Panc1 (cell line): ENCODE measurements at regions not wholly inside any gene's neighbourhood (a gene's known extent, or its start where the extent isn't known, plus 50 kb on each side); places are given as distances from the start of the nearest gene placed in this dataset.

ENCODE experiments used
- POLR2AphosphoS5 ChIP-seq: IDR thresholded peaks from 2 replicates; pipeline ENCODE4 v1.6.1; 2012; ENCODE audit warnings: mild to moderate bottlenecking, low read depth, low read length, moderate library complexity
- SIN3A ChIP-seq: IDR thresholded peaks from 2 replicates; pipeline ENCODE4 v1.6.1; 2012; ENCODE audit warnings: low read depth, mild to moderate bottlenecking, low read length, moderate library complexity, borderline replicate concordance; ENCODE audit not compliant: insufficient read depth
- TCF7L2 ChIP-seq: IDR thresholded peaks from 2 replicates; pipeline ENCODE4 v1.6.1; 2011; ENCODE audit warnings: mild to moderate bottlenecking, low read depth, low read length, inconsistent platforms
- TF ChIP-seq, protein P1 (sequence below), 2 experiments: IDR thresholded peaks; 2 replicates each; pipeline ENCODE4 v1.6.1; 2011 to 2012; ENCODE audit warnings: low read depth in 2 of 2, control low read depth in 1 of 2, low read length in 1 of 2, mild to moderate bottlenecking in 1 of 2, moderate library complexity in 1 of 2; ENCODE audit not compliant: insufficient read depth in 1 of 2
- TF ChIP-seq, protein P2 (sequence below): fragments of 450-650 bp; IDR thresholded peaks from 2 replicates; pipeline ENCODE4 v1.5.1; 2017; ENCODE audit warnings: mild to moderate bottlenecking

DNA sequence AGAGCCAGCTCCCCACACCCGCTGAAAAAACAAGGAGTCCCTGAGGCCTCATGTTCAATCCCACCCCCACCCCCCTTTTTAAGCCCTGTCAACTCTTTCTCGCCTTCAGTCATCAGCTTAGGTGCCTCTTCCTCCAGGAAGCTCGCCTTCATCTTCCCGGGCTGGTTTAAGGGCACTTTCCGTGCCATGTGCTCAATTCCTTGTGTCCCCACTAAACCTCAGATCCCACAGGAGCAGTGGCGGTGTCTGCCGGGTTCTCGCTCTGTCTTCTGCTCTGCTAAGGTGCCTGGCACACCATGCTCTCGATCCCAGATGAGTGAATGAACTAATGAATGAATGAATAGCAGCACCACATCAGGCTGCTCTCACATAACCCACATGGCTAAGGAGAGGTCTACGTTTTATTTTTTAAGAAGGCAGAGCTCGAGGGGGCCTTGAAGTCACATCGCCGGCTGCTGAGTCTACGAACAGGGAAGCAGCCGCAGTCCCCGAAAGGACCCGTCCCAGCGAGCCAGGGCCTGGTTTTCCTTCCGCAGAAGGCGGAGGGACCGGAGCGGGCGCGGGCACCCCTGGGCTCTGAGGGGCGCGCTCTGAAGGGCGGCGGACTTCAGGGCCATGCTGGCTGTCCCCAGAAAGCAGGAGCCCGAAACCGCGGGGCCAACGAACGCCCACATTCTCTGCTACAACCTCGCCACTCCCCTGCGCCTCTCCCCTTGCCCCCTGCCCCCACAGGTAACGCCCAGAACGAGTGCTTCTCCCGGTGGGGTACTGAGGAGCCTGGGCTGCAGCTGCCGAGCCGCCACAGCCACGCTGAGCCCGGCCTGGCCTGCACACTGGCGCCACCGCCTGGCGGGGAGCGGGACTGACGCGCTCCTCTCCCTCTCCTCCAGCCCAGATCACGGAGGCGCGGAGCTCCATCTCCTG, 73.4 kb upstream of the KCNMA1 start:
- TF ChIP-seq SIN3A, result no peak
- no peak for TF ChIP-seq POLR2AphosphoS5
- TF ChIP-seq, protein P1, sequence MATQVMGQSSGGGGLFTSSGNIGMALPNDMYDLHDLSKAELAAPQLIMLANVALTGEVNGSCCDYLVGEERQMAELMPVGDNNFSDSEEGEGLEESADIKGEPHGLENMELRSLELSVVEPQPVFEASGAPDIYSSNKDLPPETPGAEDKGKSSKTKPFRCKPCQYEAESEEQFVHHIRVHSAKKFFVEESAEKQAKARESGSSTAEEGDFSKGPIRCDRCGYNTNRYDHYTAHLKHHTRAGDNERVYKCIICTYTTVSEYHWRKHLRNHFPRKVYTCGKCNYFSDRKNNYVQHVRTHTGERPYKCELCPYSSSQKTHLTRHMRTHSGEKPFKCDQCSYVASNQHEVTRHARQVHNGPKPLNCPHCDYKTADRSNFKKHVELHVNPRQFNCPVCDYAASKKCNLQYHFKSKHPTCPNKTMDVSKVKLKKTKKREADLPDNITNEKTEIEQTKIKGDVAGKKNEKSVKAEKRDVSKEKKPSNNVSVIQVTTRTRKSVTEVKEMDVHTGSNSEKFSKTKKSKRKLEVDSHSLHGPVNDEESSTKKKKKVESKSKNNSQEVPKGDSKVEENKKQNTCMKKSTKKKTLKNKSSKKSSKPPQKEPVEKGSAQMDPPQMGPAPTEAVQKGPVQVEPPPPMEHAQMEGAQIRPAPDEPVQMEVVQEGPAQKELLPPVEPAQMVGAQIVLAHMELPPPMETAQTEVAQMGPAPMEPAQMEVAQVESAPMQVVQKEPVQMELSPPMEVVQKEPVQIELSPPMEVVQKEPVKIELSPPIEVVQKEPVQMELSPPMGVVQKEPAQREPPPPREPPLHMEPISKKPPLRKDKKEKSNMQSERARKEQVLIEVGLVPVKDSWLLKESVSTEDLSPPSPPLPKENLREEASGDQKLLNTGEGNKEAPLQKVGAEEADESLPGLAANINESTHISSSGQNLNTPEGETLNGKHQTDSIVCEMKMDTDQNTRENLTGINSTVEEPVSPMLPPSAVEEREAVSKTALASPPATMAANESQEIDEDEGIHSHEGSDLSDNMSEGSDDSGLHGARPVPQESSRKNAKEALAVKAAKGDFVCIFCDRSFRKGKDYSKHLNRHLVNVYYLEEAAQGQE (IDR thresholded peaks at IDR 0.05; ENCODE audit: insufficient read depth in 1 of 2, low read depth in 2 of 2, low read length in 1 of 2), result peak in 1 of 2 experiments; percentile 14; a peak in 1 of 4 replicates
- TF ChIP-seq, protein P2, sequence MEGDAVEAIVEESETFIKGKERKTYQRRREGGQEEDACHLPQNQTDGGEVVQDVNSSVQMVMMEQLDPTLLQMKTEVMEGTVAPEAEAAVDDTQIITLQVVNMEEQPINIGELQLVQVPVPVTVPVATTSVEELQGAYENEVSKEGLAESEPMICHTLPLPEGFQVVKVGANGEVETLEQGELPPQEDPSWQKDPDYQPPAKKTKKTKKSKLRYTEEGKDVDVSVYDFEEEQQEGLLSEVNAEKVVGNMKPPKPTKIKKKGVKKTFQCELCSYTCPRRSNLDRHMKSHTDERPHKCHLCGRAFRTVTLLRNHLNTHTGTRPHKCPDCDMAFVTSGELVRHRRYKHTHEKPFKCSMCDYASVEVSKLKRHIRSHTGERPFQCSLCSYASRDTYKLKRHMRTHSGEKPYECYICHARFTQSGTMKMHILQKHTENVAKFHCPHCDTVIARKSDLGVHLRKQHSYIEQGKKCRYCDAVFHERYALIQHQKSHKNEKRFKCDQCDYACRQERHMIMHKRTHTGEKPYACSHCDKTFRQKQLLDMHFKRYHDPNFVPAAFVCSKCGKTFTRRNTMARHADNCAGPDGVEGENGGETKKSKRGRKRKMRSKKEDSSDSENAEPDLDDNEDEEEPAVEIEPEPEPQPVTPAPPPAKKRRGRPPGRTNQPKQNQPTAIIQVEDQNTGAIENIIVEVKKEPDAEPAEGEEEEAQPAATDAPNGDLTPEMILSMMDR, result peak; percentile 100
- no peak for TF ChIP-seq TCF7L2
